Suprapubic skin (tissue), 3 donors: ENCODE measurements at regions not wholly inside any gene's neighbourhood (a gene's known extent, or its start where the extent isn't known, plus 50 kb on each side); places are given as distances from the start of the nearest gene placed in this dataset.

ENCODE experiments used
- EP300 ChIP-seq: sonication (generic); formaldehyde crosslinking; IDR thresholded peaks from one replicate; pipeline ENCODE4 v1.6.1; 2017; ENCODE audit warnings: antibody characterized with exemption
- POLR2A ChIP-seq, 2 donors: fragments of 450-650 bp; IDR thresholded peaks; one replicate each; pipeline ENCODE4 v1.6.1; 2017; ENCODE audit warnings: antibody characterized with exemption in 2 of 2, mild to moderate bottlenecking in 2 of 2, moderate library complexity in 2 of 2
- TF ChIP-seq, protein P1 (sequence below), 2 donors: fragments of 200-600 bp in 1 of 2; fragments of 450-650 bp in 1 of 2; sonication (generic) in 1 of 2; IDR thresholded peaks; one replicate each; pipeline ENCODE4 v1.5.1; 2016 to 2019; ENCODE audit warnings: antibody characterized with exemption in 2 of 2, mild to moderate bottlenecking in 1 of 2, moderate library complexity in 1 of 2

DNA sequence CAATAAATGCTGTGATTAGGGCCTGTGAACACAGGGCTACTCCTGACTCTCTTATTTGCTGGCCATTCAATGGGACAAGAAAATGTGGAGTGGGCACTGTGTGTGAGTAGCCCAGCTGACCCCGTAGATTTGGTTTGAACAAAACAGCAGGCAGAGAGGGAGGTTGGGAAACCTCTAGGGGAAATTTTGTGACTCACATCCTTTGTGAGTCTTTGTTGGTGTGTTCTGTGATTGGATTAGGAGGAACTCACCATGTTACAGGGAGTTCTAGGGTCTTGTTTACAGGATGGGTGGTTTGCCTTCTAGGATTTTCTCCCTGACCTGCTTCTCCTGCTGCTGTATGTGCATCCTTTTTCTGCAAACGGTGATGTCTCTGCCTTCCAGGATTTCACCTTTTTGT, 128.3 kb upstream of the MKI67 start:
- TF ChIP-seq POLR2A (IDR thresholded peaks at IDR 0.05) = no peak
- no peak for TF ChIP-seq EP300
- TF ChIP-seq, protein P1, sequence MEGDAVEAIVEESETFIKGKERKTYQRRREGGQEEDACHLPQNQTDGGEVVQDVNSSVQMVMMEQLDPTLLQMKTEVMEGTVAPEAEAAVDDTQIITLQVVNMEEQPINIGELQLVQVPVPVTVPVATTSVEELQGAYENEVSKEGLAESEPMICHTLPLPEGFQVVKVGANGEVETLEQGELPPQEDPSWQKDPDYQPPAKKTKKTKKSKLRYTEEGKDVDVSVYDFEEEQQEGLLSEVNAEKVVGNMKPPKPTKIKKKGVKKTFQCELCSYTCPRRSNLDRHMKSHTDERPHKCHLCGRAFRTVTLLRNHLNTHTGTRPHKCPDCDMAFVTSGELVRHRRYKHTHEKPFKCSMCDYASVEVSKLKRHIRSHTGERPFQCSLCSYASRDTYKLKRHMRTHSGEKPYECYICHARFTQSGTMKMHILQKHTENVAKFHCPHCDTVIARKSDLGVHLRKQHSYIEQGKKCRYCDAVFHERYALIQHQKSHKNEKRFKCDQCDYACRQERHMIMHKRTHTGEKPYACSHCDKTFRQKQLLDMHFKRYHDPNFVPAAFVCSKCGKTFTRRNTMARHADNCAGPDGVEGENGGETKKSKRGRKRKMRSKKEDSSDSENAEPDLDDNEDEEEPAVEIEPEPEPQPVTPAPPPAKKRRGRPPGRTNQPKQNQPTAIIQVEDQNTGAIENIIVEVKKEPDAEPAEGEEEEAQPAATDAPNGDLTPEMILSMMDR (IDR thresholded peaks at IDR 0.05) = no peak
